HepG2 (cell line): ENCODE measurements at regions not wholly inside any gene's neighbourhood (a gene's known extent, or its start where the extent isn't known, plus 50 kb on each side); places are given as distances from the start of the nearest gene placed in this dataset.

Source experiments
- BHLHE40 ChIP-seq: IDR thresholded peaks from 2 replicates; pipeline ENCODE4 v1.6.1; 2011; ENCODE audit warnings: low read length, improper control_type of control experiment
- DPF2 ChIP-seq: sonication (generic); formaldehyde crosslinking; IDR thresholded peaks from 2 replicates; pipeline ENCODE4 v1.4.0; 2020; ENCODE audit warnings: mild to moderate bottlenecking, low read depth, missing genetic modification reagents, borderline replicate concordance
- DR1 ChIP-seq: sonication (generic); formaldehyde crosslinking; IDR thresholded peaks from 2 replicates; pipeline ENCODE4 v1.8.0; 2021; ENCODE audit warnings: mild to moderate bottlenecking, missing genetic modification reagents, inconsistent platforms
- FOXA1 ChIP-seq, 2 experiments: fragments of 450-650 bp in 1 of 2; sonication (generic) in 1 of 2; formaldehyde crosslinking in 1 of 2; IDR thresholded peaks; 2 replicates each; pipeline versions ENCODE4 v1.4.0 to v1.6.1; 2016 to 2020; ENCODE audit warnings: missing genetic modification reagents in 1 of 2
- FOXM1 ChIP-seq: sonication (generic); formaldehyde crosslinking; IDR thresholded peaks from 2 replicates; pipeline ENCODE4 v1.5.0; 2020; ENCODE audit warnings: missing genetic modification reagents
- HDAC2 ChIP-seq: sonication (generic); formaldehyde crosslinking; IDR thresholded peaks from 2 replicates; pipeline ENCODE4 v1.4.0; 2020; ENCODE audit warnings: missing genetic modification reagents
- HIVEP1 ChIP-seq: sonication (generic); formaldehyde crosslinking; IDR thresholded peaks from 2 replicates; pipeline ENCODE4 v1.4.0; 2020; ENCODE audit warnings: mild to moderate bottlenecking, missing genetic modification reagents
- HMG20A ChIP-seq: IDR thresholded peaks from 2 replicates; pipeline ENCODE4 v1.6.1; 2016; ENCODE audit warnings: borderline replicate concordance
- JARID2 ChIP-seq: sonication (generic); formaldehyde crosslinking; IDR thresholded peaks from 2 replicates; pipeline ENCODE4 v1.8.1; 2023; ENCODE audit warnings: missing genetic modification reagents, inconsistent platforms; ENCODE audit not compliant: insufficient replicate concordance
- KDM2A ChIP-seq: sonication (generic); formaldehyde crosslinking; IDR thresholded peaks from 2 replicates; pipeline ENCODE4 v1.4.0; 2020; ENCODE audit warnings: low read depth, missing genetic modification reagents, borderline replicate concordance
- KDM3A ChIP-seq: IDR thresholded peaks from 2 replicates; pipeline ENCODE4 v1.6.1; 2018; ENCODE audit warnings: low read depth, missing compliant biosample characterization
- KDM5B ChIP-seq: sonication (generic); formaldehyde crosslinking; IDR thresholded peaks from 2 replicates; pipeline ENCODE4 v1.4.0; 2020; ENCODE audit warnings: missing genetic modification reagents, mild to moderate bottlenecking, borderline replicate concordance
- NR2F1 ChIP-seq, 2 experiments: fragments of 450-650 bp in 1 of 2; formaldehyde crosslinking in 1 of 2; IDR thresholded peaks; 2 replicates each; pipeline versions ENCODE4 v1.5.0 to v1.6.1; 2016 to 2020; ENCODE audit warnings: mild to moderate bottlenecking in 1 of 2, missing compliant biosample characterization in 1 of 2, missing genetic modification reagents in 1 of 2, moderate library complexity in 1 of 2
- PAF1 ChIP-seq: IDR thresholded peaks from 2 replicates; pipeline ENCODE4 v1.6.1; 2016; ENCODE audit warnings: missing genetic modification reagents, missing compliant biosample characterization
- RARA ChIP-seq: IDR thresholded peaks from 2 replicates; pipeline ENCODE4 v1.6.1; 2016; ENCODE audit warnings: missing genetic modification reagents, missing compliant biosample characterization
- RBAK ChIP-seq: sonication (generic); formaldehyde crosslinking; IDR thresholded peaks from 2 replicates; pipeline ENCODE4 v1.5.1; 2020; ENCODE audit warnings: mild to moderate bottlenecking, missing genetic modification reagents
- RELA ChIP-seq: sonication (generic); formaldehyde crosslinking; IDR thresholded peaks from 2 replicates; pipeline ENCODE4 v1.4.0; 2020; ENCODE audit warnings: missing genetic modification reagents
- TFAP4 ChIP-seq: sonication (generic); IDR thresholded peaks from 2 replicates; pipeline ENCODE4 v1.6.1; 2016; ENCODE audit warnings: low read depth, borderline replicate concordance
- TOPORS ChIP-seq: sonication (generic); formaldehyde crosslinking; IDR thresholded peaks from 2 replicates; pipeline ENCODE4 v1.8.0; 2023; ENCODE audit warnings: mild to moderate bottlenecking, missing genetic modification reagents
- YEATS2 ChIP-seq: sonication (generic); formaldehyde crosslinking; IDR thresholded peaks from 2 replicates; pipeline ENCODE4 v1.4.0; 2020; ENCODE audit warnings: missing genetic modification reagents, borderline replicate concordance
- ZNF383 ChIP-seq: sonication (generic); formaldehyde crosslinking; IDR thresholded peaks from 2 replicates; pipeline ENCODE4 v1.4.0; 2020; ENCODE audit warnings: missing genetic modification reagents, mild to moderate bottlenecking, borderline replicate concordance
- ZNF446 ChIP-seq: sonication (generic); formaldehyde crosslinking; IDR thresholded peaks from 2 replicates; pipeline ENCODE4 v1.5.0; 2020; ENCODE audit warnings: mild to moderate bottlenecking, missing genetic modification reagents
- ZNF619 ChIP-seq: sonication (generic); formaldehyde crosslinking; IDR thresholded peaks from 2 replicates; pipeline ENCODE4 v1.4.0; 2020; ENCODE audit warnings: mild to moderate bottlenecking, missing genetic modification reagents
- ZNF749 ChIP-seq: sonication (generic); formaldehyde crosslinking; IDR thresholded peaks from 2 replicates; pipeline ENCODE4 v1.8.0; 2022; ENCODE audit warnings: mild to moderate bottlenecking, missing genetic modification reagents, moderate library complexity, borderline replicate concordance
- ZUFSP ChIP-seq: sonication (generic); formaldehyde crosslinking; IDR thresholded peaks from 2 replicates; pipeline ENCODE4 v1.9.0; 2021; ENCODE audit warnings: missing genetic modification reagents, mild to moderate bottlenecking, borderline replicate concordance
- TF ChIP-seq, protein P1 (sequence below): sonication (generic); formaldehyde crosslinking; IDR thresholded peaks from 2 replicates; pipeline ENCODE4 v1.5.0; 2020; ENCODE audit warnings: missing genetic modification reagents
- TF ChIP-seq, protein P2 (sequence below): sonication (generic); formaldehyde crosslinking; conservative IDR thresholded peaks from 2 replicates; pipeline ENCODE4 v1.8.0; 2022; ENCODE audit warnings: missing genetic modification reagents

DNA sequence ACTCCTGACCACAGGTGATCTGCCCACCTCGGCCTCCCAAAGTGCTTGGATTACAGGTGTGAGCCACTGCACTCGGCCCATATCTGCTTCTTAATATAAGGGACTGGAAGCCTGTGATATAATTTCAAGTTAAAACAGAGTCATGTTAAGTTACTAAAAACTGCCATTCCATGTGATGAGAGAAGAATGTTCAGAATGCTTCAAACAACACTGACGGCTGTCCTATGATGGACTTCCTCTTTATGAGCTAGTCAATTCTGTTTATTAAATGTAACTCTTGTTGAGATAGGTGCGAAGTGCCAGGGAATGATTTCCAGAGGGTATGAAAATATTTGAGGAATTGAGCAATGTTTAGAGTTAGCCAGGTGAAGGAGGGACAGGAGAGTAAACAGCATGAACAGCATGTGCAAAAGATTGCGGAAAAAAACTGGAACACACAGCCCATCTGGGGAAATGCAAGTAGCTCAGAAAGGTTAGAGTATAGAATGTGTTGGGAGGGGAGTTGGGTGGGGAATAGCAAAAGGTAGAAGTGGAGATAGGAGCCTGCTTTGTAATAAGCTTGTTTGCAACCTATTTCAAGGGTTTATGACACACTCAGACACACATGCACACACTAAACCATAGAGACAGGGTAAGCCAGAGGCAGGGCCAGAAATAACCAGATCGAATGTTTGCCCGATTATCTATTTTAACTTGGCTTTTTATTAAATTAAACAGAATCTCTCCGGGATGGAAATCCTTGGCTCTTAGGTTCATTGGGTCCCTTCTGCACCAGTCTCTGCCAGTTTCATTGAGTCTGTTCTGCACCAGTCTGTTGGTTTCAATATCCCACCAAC lies 135.6 kb upstream of the COX10 start (continued):
- TF ChIP-seq, protein P1, sequence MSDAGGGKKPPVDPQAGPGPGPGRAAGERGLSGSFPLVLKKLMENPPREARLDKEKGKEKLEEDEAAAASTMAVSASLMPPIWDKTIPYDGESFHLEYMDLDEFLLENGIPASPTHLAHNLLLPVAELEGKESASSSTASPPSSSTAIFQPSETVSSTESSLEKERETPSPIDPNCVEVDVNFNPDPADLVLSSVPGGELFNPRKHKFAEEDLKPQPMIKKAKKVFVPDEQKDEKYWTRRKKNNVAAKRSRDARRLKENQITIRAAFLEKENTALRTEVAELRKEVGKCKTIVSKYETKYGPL (CRISPR knock-in tag): no peak
- no peak for TF ChIP-seq ZNF749
- TF ChIP-seq, protein P2, sequence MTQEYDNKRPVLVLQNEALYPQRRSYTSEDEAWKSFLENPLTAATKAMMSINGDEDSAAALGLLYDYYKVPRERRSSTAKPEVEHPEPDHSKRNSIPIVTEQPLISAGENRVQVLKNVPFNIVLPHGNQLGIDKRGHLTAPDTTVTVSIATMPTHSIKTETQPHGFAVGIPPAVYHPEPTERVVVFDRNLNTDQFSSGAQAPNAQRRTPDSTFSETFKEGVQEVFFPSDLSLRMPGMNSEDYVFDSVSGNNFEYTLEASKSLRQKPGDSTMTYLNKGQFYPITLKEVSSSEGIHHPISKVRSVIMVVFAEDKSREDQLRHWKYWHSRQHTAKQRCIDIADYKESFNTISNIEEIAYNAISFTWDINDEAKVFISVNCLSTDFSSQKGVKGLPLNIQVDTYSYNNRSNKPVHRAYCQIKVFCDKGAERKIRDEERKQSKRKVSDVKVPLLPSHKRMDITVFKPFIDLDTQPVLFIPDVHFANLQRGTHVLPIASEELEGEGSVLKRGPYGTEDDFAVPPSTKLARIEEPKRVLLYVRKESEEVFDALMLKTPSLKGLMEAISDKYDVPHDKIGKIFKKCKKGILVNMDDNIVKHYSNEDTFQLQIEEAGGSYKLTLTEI (CRISPR knock-in tag): no peak
- no peak for TF ChIP-seq KDM2A (CRISPR knock-in tag)
- no peak for TF ChIP-seq JARID2 (CRISPR knock-in tag)
- TF ChIP-seq KDM5B (CRISPR knock-in tag): no peak
- no peak for TF ChIP-seq KDM3A (CRISPR knock-in tag)
- TF ChIP-seq RBAK (CRISPR knock-in tag): no peak
- no peak for TF ChIP-seq ZNF383 (CRISPR knock-in tag)
- peak; percentile 27; the same call in 1 of the 2 replicates for TF ChIP-seq TFAP4
- TF ChIP-seq RELA (CRISPR knock-in tag): no peak
- TF ChIP-seq RARA (CRISPR knock-in tag): peak; percentile 64; the same call in 1 of the 2 replicates
- TF ChIP-seq NR2F1 (CRISPR knock-in tag; IDR thresholded peaks at IDR 0.05): no peak
- no peak for TF ChIP-seq FOXM1
- TF ChIP-seq BHLHE40: no peak
- no peak for TF ChIP-seq PAF1 (CRISPR knock-in tag)
- TF ChIP-seq ZNF619 (CRISPR knock-in tag): no peak
- TF ChIP-seq HMG20A (CRISPR knock-in tag): peak; percentile 13; the same call in 1 of the 2 replicates
- no peak for TF ChIP-seq YEATS2 (CRISPR knock-in tag)
- TF ChIP-seq TOPORS (CRISPR knock-in tag): no peak
- no peak for TF ChIP-seq ZUFSP (CRISPR knock-in tag)
- TF ChIP-seq ZNF446: no peak
- peak; percentile 34; the same call in 1 of the 2 replicates for TF ChIP-seq HDAC2
- no peak for TF ChIP-seq DR1 (CRISPR knock-in tag)
- no peak for TF ChIP-seq FOXA1 (IDR thresholded peaks at IDR 0.05)
- peak; percentile 66 for TF ChIP-seq FOXA1 (CRISPR knock-in tag; IDR thresholded peaks at IDR 0.05)
- TF ChIP-seq HIVEP1 (CRISPR knock-in tag): no peak
- TF ChIP-seq DPF2: 0 out of 2 replicates have a peak, but pooled peaks have one; percentile 31
